Neuronal stem cell (in vitro differentiated cells): ENCODE measurements at regions not wholly inside any gene's neighbourhood (a gene's known extent, or its start where the extent isn't known, plus 50 kb on each side); places are given as distances from the start of the nearest gene placed in this dataset.

Source experiments
- DNase-seq: peaks from one replicate; pipeline ENCODE4 v3.0.0-alpha.2; 2013; ENCODE audit warnings: low spot score
- H2AFZ ChIP-seq: one replicate; pipeline ENCODE4 v1.6.1; 2013; ENCODE audit warnings: mild to moderate bottlenecking, low read length, inconsistent platforms
- H2AK5ac ChIP-seq: 2 replicates; pipeline ENCODE4 v1.6.1; 2013; ENCODE audit warnings: low read depth, mild to moderate bottlenecking, inconsistent platforms, low read length, moderate library complexity, mixed read lengths
- H2BK120ac ChIP-seq: 2 replicates; pipeline ENCODE4 v1.6.1; 2013; ENCODE audit warnings: low read depth, mild to moderate bottlenecking, inconsistent platforms, low read length, moderate library complexity, mixed read lengths
- H2BK12ac ChIP-seq: one replicate; pipeline ENCODE4 v1.6.1; 2013; ENCODE audit warnings: low read length, inconsistent platforms
- H2BK15ac ChIP-seq: 2 replicates; pipeline ENCODE4 v1.6.1; 2013; ENCODE audit warnings: mild to moderate bottlenecking, low read length, inconsistent platforms, mixed read lengths
- H2BK5ac ChIP-seq: one replicate; pipeline ENCODE4 v1.6.1; 2013; ENCODE audit warnings: inconsistent platforms, mild to moderate bottlenecking, low read length, moderate library complexity
- H3K14ac ChIP-seq: one replicate; pipeline ENCODE4 v1.6.1; 2013; ENCODE audit warnings: low read length, inconsistent platforms
- H3K18ac ChIP-seq: 2 replicates; pipeline ENCODE4 v1.6.1; 2013; ENCODE audit warnings: low read length, inconsistent platforms
- H3K23ac ChIP-seq: 2 replicates; pipeline ENCODE4 v1.6.1; 2013; ENCODE audit warnings: low read depth, mild to moderate bottlenecking, mixed read lengths, low read length, inconsistent platforms; ENCODE audit not compliant: poor library complexity
- H3K27ac ChIP-seq: replicated peaks from 3 replicates; pipeline ENCODE4 v1.5.1; 2013; ENCODE audit warnings: low read length, inconsistent platforms
- H3K27me3 ChIP-seq, 3 experiments: 2 replicates each; pipeline ENCODE4 v1.6.1; 2013; ENCODE audit warnings: low read length in 3 of 3, mild to moderate bottlenecking in 2 of 3, inconsistent platforms in 1 of 3, low read depth in 1 of 3, mixed read lengths in 1 of 3, moderate library complexity in 1 of 3; ENCODE audit not compliant: control insufficient read depth in 3 of 3, insufficient read depth in 3 of 3
- H3K36me3 ChIP-seq, 2 donors: replicated peaks in 1 of 2; 2 replicates each; pipeline ENCODE4 v1.6.1; 2013; ENCODE audit warnings: low read length in 2 of 2; ENCODE audit not compliant: control insufficient read depth in 2 of 2, insufficient read depth in 2 of 2
- H3K4ac ChIP-seq: 2 replicates; pipeline ENCODE4 v1.6.1; 2013; ENCODE audit warnings: inconsistent platforms, mild to moderate bottlenecking, low read length, moderate library complexity
- H3K4me1 ChIP-seq, 2 donors: 1 replicate in 1 of 2; 2 replicates in 1 of 2; pipeline ENCODE4 v1.6.1; 2013; ENCODE audit warnings: low read length in 2 of 2, low read depth in 1 of 2; ENCODE audit not compliant: control insufficient read depth in 2 of 2, insufficient read depth in 1 of 2
- H3K4me2 ChIP-seq: one replicate; pipeline ENCODE4 v1.6.1; 2013; ENCODE audit warnings: mild to moderate bottlenecking, low read length, inconsistent platforms; ENCODE audit not compliant: insufficient read depth, poor library complexity, severe bottlenecking
- H3K4me3 ChIP-seq, 2 donors: 2 replicates each; pipeline ENCODE4 v1.5.1; 2013; ENCODE audit warnings: low read length in 2 of 2, mild to moderate bottlenecking in 2 of 2, inconsistent platforms in 1 of 2, moderate library complexity in 1 of 2
- H3K79me1 ChIP-seq: one replicate; pipeline ENCODE4 v1.6.1; 2013; ENCODE audit warnings: low read depth, mild to moderate bottlenecking, inconsistent platforms, low read length, moderate library complexity
- H3K9ac ChIP-seq: one replicate; pipeline ENCODE4 v1.6.1; 2013; ENCODE audit warnings: mild to moderate bottlenecking, low read depth, low read length, inconsistent platforms; ENCODE audit not compliant: poor library complexity
- H3K9me3 ChIP-seq, 2 donors: replicated peaks in 1 of 2; 2 replicates each; pipeline versions ENCODE3 to v1.6.1; 2013; ENCODE audit warnings: low read length in 2 of 2, mild to moderate bottlenecking in 2 of 2, inconsistent platforms in 1 of 2, low read depth in 1 of 2, mixed read lengths in 1 of 2, moderate library complexity in 1 of 2; ENCODE audit not compliant: control insufficient read depth in 2 of 2, insufficient read depth in 1 of 2
- H4K8ac ChIP-seq: one replicate; pipeline ENCODE4 v1.6.1; 2013; ENCODE audit warnings: low read depth, mild to moderate bottlenecking, inconsistent platforms, low read length, moderate library complexity
- H4K91ac ChIP-seq: one replicate; pipeline ENCODE4 v1.6.1; 2013; ENCODE audit warnings: low read length, low read depth, mild to moderate bottlenecking, inconsistent platforms; ENCODE audit not compliant: poor library complexity
- WGBS, 2 donors: extraction: QIAGEN DNeasy Blood & Tissue Kit; methylation state at CpG; one replicate each; pipeline ENCODE4 v1.1.7; 2013; ENCODE audit warnings: missing lambda C conversion rate in 2 of 2, mixed read lengths in 1 of 2; ENCODE audit not compliant: insufficient read length in 2 of 2, insufficient replicate concordance in 1 of 2; ENCODE audit errors: extremely low coverage in 2 of 2; 5-methylcytosine and 5-hydroxymethylcytosine counted together

GRCh38 chr1:229029879-229030235, 241.1 kb upstream of the RAB4A start:
- Histone ChIP-seq H2BK15ac (no peak overlapping the region), H3K18ac (peak overlapping the region; percentile 80), H3K36me3 (no peaks in the 10 kb centered on the region), H4K8ac (no peak overlapping the region), H3K4me3 (no peak overlapping the region), H3K79me1 (no peaks in the 10 kb centered on the region), H2BK120ac (no peak overlapping the region), H3K4me1 (peaks cover 0 to 45% of the 10 kb centered on the region in 2 donors), H3K14ac (no peak overlapping the region), H3K4me2 (no peak overlapping the region), H3K9me3 (no peaks in the 10 kb centered on the region), H2AK5ac (no peak overlapping the region), H2BK5ac (no peak overlapping the region), H3K27ac (no peak overlapping the region), H3K9ac (no peak overlapping the region), H3K27me3 (no peaks in the 10 kb centered on the region), H4K91ac (no peak overlapping the region), H2AFZ (no peak overlapping the region), H3K4ac (no peak overlapping the region), H2BK12ac (no peak overlapping the region), H3K23ac (no peak overlapping the region)
- no peak for DNase-seq
- WGBS, 2 donors: no CpG with 5 or more reads among the region's 1 CpG

DNA sequence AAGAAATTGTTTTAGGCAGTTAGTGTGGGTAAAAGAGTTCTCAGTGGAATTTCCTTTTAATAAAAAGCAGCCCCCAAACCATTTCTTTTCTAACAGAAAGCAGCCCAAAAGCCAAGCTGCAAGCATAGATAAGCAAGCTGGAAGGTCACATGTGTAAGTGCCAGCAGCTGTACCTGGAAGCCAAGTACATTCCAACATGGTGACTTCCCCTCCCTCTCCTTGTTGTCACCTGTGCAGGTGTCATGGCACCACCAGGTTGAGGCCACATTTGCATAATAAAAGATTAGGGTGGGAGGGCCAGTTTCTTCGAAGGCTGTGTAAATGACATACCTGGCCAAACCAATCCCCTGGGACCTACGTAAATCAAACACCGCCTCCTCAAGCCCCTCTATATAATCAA, 240.3 kb upstream of the RAB4A start:
- DNase-seq: no peak
- H3K4me2 ChIP-seq: no peak overlapping the region
- no peaks in the 10 kb centered on the region for H3K36me3 ChIP-seq
- H3K27me3 ChIP-seq: no peaks in the 10 kb centered on the region
- H2BK15ac ChIP-seq: peak overlapping the region; percentile 31
- no peak overlapping the region for H3K4ac ChIP-seq
- H2BK5ac ChIP-seq: no peak overlapping the region
- H3K27ac ChIP-seq: no peak overlapping the region
- no peaks in the 10 kb centered on the region for H3K9me3 ChIP-seq
- H3K23ac ChIP-seq: no peak overlapping the region
- no peak overlapping the region for H3K4me3 ChIP-seq
- no peaks in the 10 kb centered on the region for H3K79me1 ChIP-seq
- H3K4me1 ChIP-seq: peaks cover 0 to 38% of the 10 kb centered on the region in 2 donors
- H3K18ac ChIP-seq: peak overlapping the region; percentile 74
- H3K9ac ChIP-seq: no peak overlapping the region
- no peak overlapping the region for H2AFZ ChIP-seq
- H2BK120ac ChIP-seq: no peak overlapping the region
- H2AK5ac ChIP-seq: peak overlapping the region; percentile 60
- H2BK12ac ChIP-seq: no peak overlapping the region
- H4K91ac ChIP-seq: no peak overlapping the region
- H3K14ac ChIP-seq: no peak overlapping the region
- H4K8ac ChIP-seq: no peak overlapping the region
- WGBS, 2 donors: no CpG with 5 or more reads among the region's 3 CpGs

GRCh38 chr1:229031061-229031460, 239.8 kb upstream of the RAB4A start:
- Histone ChIP-seq H3K27ac (peak overlapping the region; percentile 11), H3K27me3 (no peaks in the 10 kb centered on the region), H3K4ac (no peak overlapping the region), H3K4me2 (no peak overlapping the region), H3K79me1 (no peaks in the 10 kb centered on the region), H3K4me3 (no peak overlapping the region), H3K9ac (no peak overlapping the region), H3K14ac (no peak overlapping the region), H2AK5ac (peak overlapping the region; percentile 60), H2BK12ac (no peak overlapping the region), H2BK5ac (no peak overlapping the region), H4K8ac (no peak overlapping the region), H3K4me1 (peaks cover 0 to 35% of the 10 kb centered on the region in 2 donors), H3K36me3 (no peaks in the 10 kb centered on the region), H3K9me3 (no peaks in the 10 kb centered on the region), H2BK120ac (no peak overlapping the region), H2AFZ (no peak overlapping the region), H4K91ac (no peak overlapping the region), H2BK15ac (peak overlapping the region; percentile 31), H3K18ac (peak overlapping the region; percentile 66), H3K23ac (no peak overlapping the region)
- WGBS, 2 donors: no CpG with 5 or more reads among the region's 10 CpGs
- no peak for DNase-seq

DNA sequence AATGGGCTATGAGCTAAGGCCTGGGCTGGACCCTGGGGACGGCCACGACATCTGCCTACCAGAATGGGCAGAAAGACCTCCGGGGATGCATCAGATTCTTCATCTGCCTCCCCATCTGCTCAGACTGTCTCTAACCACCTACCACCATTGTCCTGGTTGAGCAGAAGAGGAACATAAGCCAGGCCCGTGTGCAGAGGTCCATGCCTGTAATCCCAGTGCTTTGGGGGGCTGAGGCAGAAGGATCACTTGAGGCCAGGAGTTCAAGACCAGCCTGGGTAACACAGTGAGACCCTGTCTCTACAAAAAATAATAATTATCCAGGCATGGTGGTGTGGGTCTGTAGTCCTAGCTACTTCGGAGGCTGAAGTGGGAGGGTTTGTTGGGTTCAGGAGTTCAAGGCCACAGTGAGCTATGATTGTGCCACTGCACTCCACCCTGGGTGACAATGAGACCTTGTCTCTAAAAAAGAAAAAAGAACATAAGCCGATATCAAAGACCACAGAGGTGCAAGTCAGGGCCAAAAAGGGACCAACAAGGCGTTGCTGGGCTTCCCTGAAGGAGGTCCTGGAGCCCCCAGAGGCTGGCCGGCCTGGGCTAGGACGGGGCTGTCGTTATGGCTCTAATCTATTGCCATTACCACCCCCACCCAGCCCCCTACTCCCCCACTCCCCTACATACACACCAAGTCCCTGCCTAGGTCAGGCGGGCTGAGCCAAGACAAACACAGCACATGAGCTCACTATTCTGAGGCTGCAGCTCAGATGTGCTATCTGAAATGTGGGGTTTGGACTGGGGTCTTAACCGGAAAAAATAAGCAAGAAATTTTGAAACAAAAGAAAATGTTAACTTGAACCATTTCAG, 239.2 kb upstream of the RAB4A start:
- Histone ChIP-seq H2AFZ (no peak overlapping the region), H3K23ac (no peak overlapping the region), H3K79me1 (no peaks in the 10 kb centered on the region), H3K4me1 (peaks cover 0 to 32% of the 10 kb centered on the region in 2 donors), H3K27me3 (no peaks in the 10 kb centered on the region), H3K4ac (no peak overlapping the region), H3K18ac (peak overlapping the region; percentile 66), H2BK120ac (no peak overlapping the region), H3K4me3 (no peak overlapping the region), H3K14ac (no peak overlapping the region), H3K9ac (no peak overlapping the region), H3K9me3 (no peaks in the 10 kb centered on the region), H4K8ac (no peak overlapping the region), H4K91ac (no peak overlapping the region), H2BK12ac (no peak overlapping the region), H2BK5ac (no peak overlapping the region), H2BK15ac (no peak overlapping the region), H3K36me3 (no peaks in the 10 kb centered on the region), H3K4me2 (no peak overlapping the region), H2AK5ac (peak overlapping the region; percentile 54), H3K27ac (peak overlapping the region; percentile 11)
- no peak for DNase-seq
- WGBS, 2 donors: no CpG with 5 or more reads among the region's 12 CpGs
